Loucy (cell line): ENCODE measurements at regions not wholly inside any gene's neighbourhood (a gene's known extent, or its start where the extent isn't known, plus 50 kb on each side); places are given as distances from the start of the nearest gene placed in this dataset.

ENCODE experiments used
- H2AFZ ChIP-seq: fragments of 200-600 bp; sonication (generic); 2 replicates; pipeline ENCODE4 v1.6.0; 2016; ENCODE audit warnings: antibody characterized with exemption, mild to moderate bottlenecking, low read length, moderate library complexity
- H3F3A ChIP-seq: fragments of 200-600 bp; 2 replicates; pipeline ENCODE4 v1.6.0; 2016; ENCODE audit warnings: antibody characterized with exemption, low read depth, mild to moderate bottlenecking
- H3K27me3 ChIP-seq: fragments of 200-600 bp; sonication (generic); 2 replicates; pipeline ENCODE4 v1.6.1; 2014; ENCODE audit warnings: low read length, mild to moderate bottlenecking; ENCODE audit not compliant: insufficient read depth, poor library complexity, severe bottlenecking
- H3K36me3 ChIP-seq: fragments of 200-600 bp; sonication (generic); 2 replicates; pipeline ENCODE4 v1.6.1; 2016; ENCODE audit warnings: low read length; ENCODE audit not compliant: insufficient read depth
- H3K4me1 ChIP-seq: fragments of 200-600 bp; sonication (generic); 2 replicates; pipeline ENCODE4 v1.5.1; 2014; ENCODE audit warnings: low read length, mild to moderate bottlenecking; ENCODE audit not compliant: insufficient read depth, poor library complexity, severe bottlenecking
- H3K4me2 ChIP-seq: fragments of 200-600 bp; sonication (generic); 2 replicates; pipeline ENCODE4 v1.6.0; 2014; ENCODE audit warnings: antibody characterized with exemption, low read length, low read depth, mild to moderate bottlenecking; ENCODE audit not compliant: poor library complexity, severe bottlenecking
- H3K4me3 ChIP-seq: fragments of 200-600 bp; sonication (generic); 2 replicates; pipeline ENCODE4 v1.5.1; 2014; ENCODE audit warnings: low read length, mild to moderate bottlenecking, mixed read lengths; ENCODE audit not compliant: poor library complexity, severe bottlenecking
- H3K79me2 ChIP-seq: fragments of 200-600 bp; sonication (generic); 2 replicates; pipeline ENCODE4 v1.6.1; 2014; ENCODE audit warnings: low read length; ENCODE audit not compliant: insufficient read depth
- H3K9ac ChIP-seq: fragments of 200-600 bp; sonication (generic); 2 replicates; pipeline ENCODE4 v1.6.0; 2014; ENCODE audit warnings: mild to moderate bottlenecking, low read depth, low read length, moderate library complexity; ENCODE audit not compliant: poor library complexity, severe bottlenecking
- H3K9me2 ChIP-seq: fragments of 200-600 bp; sonication (generic); replicated peaks from 2 replicates; pipeline ENCODE4 v1.6.1; 2016; ENCODE audit warnings: low read depth, low read length, mixed read lengths
- H3K9me3 ChIP-seq: fragments of 200-600 bp; sonication (generic); 2 replicates; pipeline ENCODE4 v1.6.1; 2014; ENCODE audit warnings: mild to moderate bottlenecking, antibody characterized with exemption, low read length, low read depth; ENCODE audit not compliant: insufficient read depth
- H4K20me1 ChIP-seq: fragments of 200-600 bp; sonication (generic); 2 replicates; pipeline ENCODE4 v1.6.0; 2014; ENCODE audit warnings: antibody characterized with exemption, low read length, mild to moderate bottlenecking; ENCODE audit not compliant: insufficient read depth, poor library complexity, severe bottlenecking
- EZH2phosphoT487 ChIP-seq: fragments of 200-600 bp; IDR thresholded peaks from 2 replicates; pipeline ENCODE4 v1.6.1; 2018; ENCODE audit warnings: antibody characterized with exemption, mild to moderate bottlenecking, moderate library complexity, borderline replicate concordance
- TF ChIP-seq, protein P1 (sequence below): fragments of 200-600 bp; sonication (generic); conservative IDR thresholded peaks from 2 replicates; pipeline ENCODE4 v1.5.1; 2014; ENCODE audit warnings: mild to moderate bottlenecking, antibody characterized with exemption, low read length

DNA sequence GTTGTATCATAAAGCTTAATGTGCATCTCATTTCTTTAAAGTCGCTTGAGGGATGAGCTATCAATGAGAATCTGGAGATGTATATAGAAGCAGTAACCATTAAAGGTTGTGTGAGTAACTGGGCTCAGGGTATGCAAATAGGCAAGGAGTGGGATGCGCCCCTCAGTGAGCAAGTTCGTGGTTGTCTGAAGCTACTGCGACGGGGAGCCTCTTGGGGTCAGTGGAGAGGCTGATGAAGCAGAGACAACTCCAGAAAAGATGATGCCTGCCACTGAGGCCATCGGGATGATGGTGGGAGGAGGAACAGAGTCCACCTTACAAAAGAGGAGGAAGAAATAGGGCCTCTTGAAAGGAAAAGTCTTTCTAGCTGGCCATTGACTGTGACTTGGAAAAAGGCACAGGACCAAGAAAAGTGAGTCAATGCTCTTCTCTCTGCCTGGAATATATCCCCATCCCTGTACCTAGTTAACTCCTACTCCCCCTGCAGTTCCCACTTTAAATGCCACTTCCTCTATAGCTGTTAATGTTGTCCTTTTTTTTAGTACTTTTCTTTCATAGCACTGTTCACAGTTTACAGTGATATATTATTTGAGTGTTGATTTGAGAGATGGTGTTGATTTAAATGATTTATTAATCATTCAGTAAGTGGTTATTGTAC lies 51.4 kb upstream of the LSM6 start:
- H3K4me1 ChIP-seq = no peaks in the 10 kb centered on the region
- H3F3A ChIP-seq = no peaks in the 10 kb centered on the region
- no peaks in the 10 kb centered on the region for H3K79me2 ChIP-seq
- 0 out of 2 replicates have a peak overlapping the region, but pooled peaks have one; percentile 23 for H2AFZ ChIP-seq
- no peaks in the 10 kb centered on the region for H4K20me1 ChIP-seq
- no peak overlapping the region for H3K9ac ChIP-seq
- H3K9me3 ChIP-seq = no peaks in the 10 kb centered on the region
- TF ChIP-seq, protein P1, sequence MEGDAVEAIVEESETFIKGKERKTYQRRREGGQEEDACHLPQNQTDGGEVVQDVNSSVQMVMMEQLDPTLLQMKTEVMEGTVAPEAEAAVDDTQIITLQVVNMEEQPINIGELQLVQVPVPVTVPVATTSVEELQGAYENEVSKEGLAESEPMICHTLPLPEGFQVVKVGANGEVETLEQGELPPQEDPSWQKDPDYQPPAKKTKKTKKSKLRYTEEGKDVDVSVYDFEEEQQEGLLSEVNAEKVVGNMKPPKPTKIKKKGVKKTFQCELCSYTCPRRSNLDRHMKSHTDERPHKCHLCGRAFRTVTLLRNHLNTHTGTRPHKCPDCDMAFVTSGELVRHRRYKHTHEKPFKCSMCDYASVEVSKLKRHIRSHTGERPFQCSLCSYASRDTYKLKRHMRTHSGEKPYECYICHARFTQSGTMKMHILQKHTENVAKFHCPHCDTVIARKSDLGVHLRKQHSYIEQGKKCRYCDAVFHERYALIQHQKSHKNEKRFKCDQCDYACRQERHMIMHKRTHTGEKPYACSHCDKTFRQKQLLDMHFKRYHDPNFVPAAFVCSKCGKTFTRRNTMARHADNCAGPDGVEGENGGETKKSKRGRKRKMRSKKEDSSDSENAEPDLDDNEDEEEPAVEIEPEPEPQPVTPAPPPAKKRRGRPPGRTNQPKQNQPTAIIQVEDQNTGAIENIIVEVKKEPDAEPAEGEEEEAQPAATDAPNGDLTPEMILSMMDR = 0 out of 2 replicates have a peak, but pooled peaks have one; percentile 12
- no peak for TF ChIP-seq EZH2phosphoT487
- no peaks in the 10 kb centered on the region for H3K36me3 ChIP-seq
- H3K4me2 ChIP-seq = no peak overlapping the region
- no peaks in the 10 kb centered on the region for H3K27me3 ChIP-seq
- no peak overlapping the region for H3K4me3 ChIP-seq
- no peaks in the 10 kb centered on the region for H3K9me2 ChIP-seq

DNA sequence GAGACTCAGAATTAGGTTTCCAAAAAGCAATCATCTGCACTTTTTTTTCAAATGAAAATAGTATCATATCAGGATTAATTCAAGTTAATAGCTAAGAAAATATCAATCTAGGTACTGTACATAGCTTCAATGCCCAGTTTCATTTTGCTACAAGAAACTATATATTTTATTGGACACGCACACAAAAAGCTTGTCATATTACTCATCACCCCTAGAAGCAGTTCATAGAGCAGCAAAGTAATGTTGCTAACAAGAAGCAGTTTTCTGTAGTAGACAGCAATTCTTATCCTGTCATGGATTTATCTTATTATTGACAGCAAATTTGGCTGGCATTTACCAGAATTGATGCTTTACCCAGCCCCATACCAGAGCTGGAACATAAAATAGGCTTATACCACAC lies 52.3 kb upstream of the LSM6 start:
- no peaks in the 10 kb centered on the region for H3K4me1 ChIP-seq
- H3K27me3 ChIP-seq = no peaks in the 10 kb centered on the region
- H3K36me3 ChIP-seq = no peaks in the 10 kb centered on the region
- H3K4me3 ChIP-seq = no peak overlapping the region
- no peaks in the 10 kb centered on the region for H3K9me2 ChIP-seq
- H2AFZ ChIP-seq = no peak overlapping the region
- H3F3A ChIP-seq = no peaks in the 10 kb centered on the region
- no peaks in the 10 kb centered on the region for H3K9me3 ChIP-seq
- H4K20me1 ChIP-seq = no peaks in the 10 kb centered on the region
- H3K4me2 ChIP-seq = no peak overlapping the region
- no peak for TF ChIP-seq EZH2phosphoT487
- TF ChIP-seq, protein P1 = no peak
- H3K79me2 ChIP-seq = no peaks in the 10 kb centered on the region
- H3K9ac ChIP-seq = no peak overlapping the region

- H3K4me1 ChIP-seq = no peaks in the 10 kb centered on the region
- H3K4me3 ChIP-seq = no peak overlapping the region
- H2AFZ ChIP-seq = peak overlapping the region; percentile 27; the same call in 1 of the 2 replicates
- no peaks in the 10 kb centered on the region for H3K27me3 ChIP-seq
- no peaks in the 10 kb centered on the region for H3K79me2 ChIP-seq
- H3K9me2 ChIP-seq = no peaks in the 10 kb centered on the region
- no peaks in the 10 kb centered on the region for H3K36me3 ChIP-seq
- no peaks in the 10 kb centered on the region for H3K9me3 ChIP-seq
- H3K4me2 ChIP-seq = no peak overlapping the region
- TF ChIP-seq EZH2phosphoT487 = no peak
- TF ChIP-seq, protein P1 = no peak
- no peaks in the 10 kb centered on the region for H3F3A ChIP-seq
- no peak overlapping the region for H3K9ac ChIP-seq
- no peaks in the 10 kb centered on the region for H4K20me1 ChIP-seq
Measured at GRCh38 chr4:146122398-146122797, 53.1 kb upstream of the LSM6 start.
